ENCODE measurements at regions not wholly inside any gene's neighbourhood (a gene's known extent, or its start where the extent isn't known, plus 50 kb on each side); places are given as distances from the start of the nearest gene placed in this dataset.

- TF ChIP-seq CTCF (IDR thresholded peaks at IDR 0.05) (no peak), EZH2 (IDR thresholded peaks at IDR 0.05; ENCODE audit: borderline replicate concordance, insufficient read depth, low read depth, low read length, poor library complexity, severe bottlenecking) (no peak)
Observed at GRCh38 chr2:66733364-66733999, 298.6 kb downstream of the MEIS1 start.
